Dermis blood vessel endothelial cell (primary cell): ENCODE measurements at regions not wholly inside any gene's neighbourhood (a gene's known extent, or its start where the extent isn't known, plus 50 kb on each side); places are given as distances from the start of the nearest gene placed in this dataset.

Experiments used
- DNase-seq: peaks from one replicate; pipeline ENCODE4 v3.0.0; 2010

GRCh38 chr1:81042225-81042624 lies 758.5 kb upstream of the ADGRL2 start:
- no peak for DNase-seq

- DNase-seq = no peak
Measured at GRCh38 chr1:81034291-81034690, 766.4 kb upstream of the ADGRL2 start.

- DNase-seq = no peak
Measured at GRCh38 chr1:81032973-81033425, 767.7 kb upstream of the ADGRL2 start.

GRCh38 chr1:81032374-81032773 lies 768.4 kb upstream of the ADGRL2 start:
- DNase-seq = no peak

- no peak for DNase-seq
Measured at GRCh38 chr1:81030441-81030840, 770.3 kb upstream of the ADGRL2 start.

- DNase-seq = no peak
Measured at GRCh38 chr1:81029266-81029665, 771.5 kb upstream of the ADGRL2 start.

- no peak for DNase-seq
Measured at GRCh38 chr1:81023187-81023724, 777.5 kb upstream of the ADGRL2 start.

- no peak for DNase-seq
Measured at GRCh38 chr1:81021134-81021533, 779.6 kb upstream of the ADGRL2 start.

- no peak for DNase-seq
Measured at GRCh38 chr1:81020506-81020905, 780.2 kb upstream of the ADGRL2 start.

GRCh38 chr1:81010126-81010525 lies 790.6 kb upstream of the ADGRL2 start:
- no peak for DNase-seq

GRCh38 chr1:81008293-81008692 lies 792.4 kb upstream of the ADGRL2 start:
- DNase-seq = no peak

GRCh38 chr1:81007024-81007423 lies 793.7 kb upstream of the ADGRL2 start:
- DNase-seq = no peak

- DNase-seq = no peak
Measured at GRCh38 chr1:81006502-81006901, 794.2 kb upstream of the ADGRL2 start.

GRCh38 chr1:81004011-81004410 lies 796.7 kb upstream of the ADGRL2 start:
- DNase-seq = no peak

- DNase-seq = no peak
Measured at GRCh38 chr1:80994934-80995333, 805.8 kb upstream of the ADGRL2 start.

GRCh38 chr1:80994038-80994437 lies 806.7 kb upstream of the ADGRL2 start:
- no peak for DNase-seq

- no peak for DNase-seq
Measured at GRCh38 chr1:80993154-80993980, 807.4 kb upstream of the ADGRL2 start.

- DNase-seq = no peak
Measured at GRCh38 chr1:80989455-80989854, 811.3 kb upstream of the ADGRL2 start.

- DNase-seq = no peak
Measured at GRCh38 chr1:80988926-80989325, 811.8 kb upstream of the ADGRL2 start.

- no peak for DNase-seq
Measured at GRCh38 chr1:80987824-80988223, 812.9 kb upstream of the ADGRL2 start.

GRCh38 chr1:80987106-80987505 lies 813.6 kb upstream of the ADGRL2 start:
- DNase-seq = no peak

- no peak for DNase-seq
Measured at GRCh38 chr1:80982831-80983230, 817.9 kb upstream of the ADGRL2 start.

- DNase-seq = no peak
Measured at GRCh38 chr1:80973101-80973500, 827.6 kb upstream of the ADGRL2 start.

GRCh38 chr1:80966266-80966665 lies 834.5 kb upstream of the ADGRL2 start:
- no peak for DNase-seq

- no peak for DNase-seq
Measured at GRCh38 chr1:80962564-80962963, 838.2 kb upstream of the ADGRL2 start.
